GM23248 (cell line): ENCODE measurements at regions not wholly inside any gene's neighbourhood (a gene's known extent, or its start where the extent isn't known, plus 50 kb on each side); places are given as distances from the start of the nearest gene placed in this dataset.
A peak's percentile ranks its signal among the peaks of the same experiment; 100 is the strongest.

ENCODE experiments used
- DNase-seq: peaks from one replicate; pipeline ENCODE4 v3.0.0-alpha.2; 2015
- H2AFZ ChIP-seq: fragments of 200-600 bp; sonication (generic); 2 replicates; pipeline ENCODE4 v1.6.1; 2016; ENCODE audit warnings: antibody characterized with exemption
- H3F3A ChIP-seq: fragments of 200-600 bp; sonication (generic); 2 replicates; pipeline ENCODE4 v1.6.1; 2016; ENCODE audit warnings: mild to moderate bottlenecking, antibody characterized with exemption, mixed run types; ENCODE audit not compliant: insufficient read depth
- H3K27ac ChIP-seq: fragments of 200-600 bp; sonication (generic); 2 replicates; pipeline ENCODE4 v1.5.1; 2016; ENCODE audit warnings: mild to moderate bottlenecking
- H3K27me3 ChIP-seq: fragments of 200-600 bp; sonication (generic); replicated peaks from 2 replicates; pipeline ENCODE4 v1.6.1; 2016; ENCODE audit warnings: mild to moderate bottlenecking; ENCODE audit not compliant: insufficient read depth
- H3K36me3 ChIP-seq: fragments of 200-600 bp; sonication (generic); 2 replicates; pipeline ENCODE4 v1.6.1; 2016; ENCODE audit warnings: low read depth, mild to moderate bottlenecking
- H3K4me1 ChIP-seq: fragments of 200-600 bp; sonication (generic); 2 replicates; pipeline ENCODE4 v1.6.1; 2016; ENCODE audit warnings: mild to moderate bottlenecking; ENCODE audit not compliant: insufficient read depth
- H3K4me2 ChIP-seq: fragments of 200-600 bp; sonication (generic); one replicate; pipeline ENCODE4 v1.6.1; 2016; ENCODE audit warnings: mild to moderate bottlenecking; ENCODE audit not compliant: unreplicated experiment
- H3K4me3 ChIP-seq: fragments of 200-600 bp; sonication (generic); 2 replicates; pipeline ENCODE4 v1.5.1; 2016; ENCODE audit warnings: mild to moderate bottlenecking
- H3K79me2 ChIP-seq: fragments of 200-600 bp; sonication (generic); 2 replicates; pipeline ENCODE4 v1.6.1; 2016; ENCODE audit warnings: mild to moderate bottlenecking; ENCODE audit not compliant: insufficient read depth
- H3K9ac ChIP-seq: fragments of 200-600 bp; sonication (generic); 2 replicates; pipeline ENCODE4 v1.6.1; 2016; ENCODE audit warnings: mild to moderate bottlenecking
- H3K9me2 ChIP-seq: fragments of 200-600 bp; sonication (generic); 2 replicates; pipeline ENCODE4 v1.6.1; 2016; ENCODE audit warnings: mixed run types, mild to moderate bottlenecking, moderate library complexity; ENCODE audit not compliant: insufficient read depth
- H3K9me3 ChIP-seq: fragments of 200-600 bp; sonication (generic); one replicate; pipeline ENCODE4 v1.6.1; 2017; ENCODE audit warnings: low read depth
- H4K20me1 ChIP-seq: fragments of 200-600 bp; sonication (generic); 2 replicates; pipeline ENCODE4 v1.6.0; 2016; ENCODE audit not compliant: insufficient read depth
- EZH2 ChIP-seq: fragments of 200-600 bp; sonication (generic); IDR thresholded peaks from 2 replicates; pipeline ENCODE4 v1.6.1; 2018; ENCODE audit warnings: antibody characterized with exemption, mild to moderate bottlenecking; ENCODE audit not compliant: insufficient read depth, poor library complexity, severe bottlenecking
- EZH2phosphoT487 ChIP-seq: fragments of 200-600 bp; sonication (generic); IDR thresholded peaks from 2 replicates; pipeline ENCODE4 v1.6.1; 2018; ENCODE audit warnings: antibody characterized with exemption, moderate library complexity, mild to moderate bottlenecking, low read depth; ENCODE audit not compliant: insufficient read depth
- WGBS, 2 experiments: methylation state at CpG; one replicate each; pipeline ENCODE4 v1.1.6; 2015 to 2017; ENCODE audit warnings: low lambda C conversion rate in 2 of 2, low coverage in 1 of 2; ENCODE audit errors: missing lambda C conversion rate in 2 of 2; 5-methylcytosine and 5-hydroxymethylcytosine counted together
- in situ Hi-C: fragments of 300-500 bp; cut with MboI; formaldehyde crosslinking; loops from 2 replicates; pipeline ENCODE4 v1.15.0; 2020

DNA sequence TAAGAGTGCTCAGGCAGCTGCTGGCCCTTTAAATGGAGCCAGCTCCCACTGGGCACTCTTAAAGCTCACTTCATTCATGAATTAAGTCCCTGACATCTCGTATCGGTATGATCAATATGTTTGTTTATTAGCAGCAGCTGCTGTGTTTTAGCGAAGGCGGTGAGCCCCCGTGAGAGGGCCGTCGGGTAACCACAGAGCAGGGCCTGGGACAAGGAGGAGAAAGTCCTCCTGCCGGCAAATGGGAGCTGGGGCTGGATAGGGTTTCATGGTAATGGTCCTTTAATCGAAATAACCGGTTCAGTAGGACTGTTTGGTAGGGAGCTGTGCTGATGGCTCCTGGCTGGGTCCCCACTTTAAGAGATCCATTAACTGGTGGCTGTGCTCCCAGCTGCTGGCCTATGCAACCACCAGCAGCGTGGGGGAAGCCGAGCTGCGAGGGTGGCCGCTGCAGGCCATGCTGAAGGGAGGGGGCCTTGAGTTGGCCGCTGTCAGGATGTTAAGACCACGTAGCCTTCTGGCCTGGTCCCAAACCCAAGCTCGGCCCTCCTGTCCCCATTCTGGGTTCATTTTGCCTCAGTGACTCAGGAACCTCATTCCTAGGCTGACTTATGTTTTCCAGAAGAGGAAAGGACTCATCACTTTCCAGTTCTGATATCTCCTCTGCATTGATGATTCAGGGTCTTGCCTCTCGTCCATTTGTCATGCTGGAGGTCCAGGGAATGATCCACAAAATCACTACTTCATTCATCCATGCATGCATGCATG lies 67.6 kb upstream of the NTRK3 start:
- WGBS, 2 experiments = 33 to 38% methylated on average over 18 of the region's 18 CpGs
- TF ChIP-seq EZH2phosphoT487 (no peak), EZH2 (no peak)
- Histone ChIP-seq H3K27me3 (no peaks in the 10 kb centered on the region), H3K4me2 (no peak overlapping the region), H3K79me2 (no peaks in the 10 kb centered on the region), H3K27ac (peak overlapping the region; percentile 61), H3K9me3 (no peaks in the 10 kb centered on the region), H2AFZ (peak overlapping the region; percentile 38; the same call in 1 of the 2 replicates), H3F3A (no peaks in the 10 kb centered on the region), H3K4me1 (peaks cover 5% of the 10 kb centered on the region; the same call in 1 of the 2 replicates), H3K4me3 (no peak overlapping the region), H3K36me3 (no peaks in the 10 kb centered on the region), H3K9me2 (no peaks in the 10 kb centered on the region), H3K9ac (peak overlapping the region; percentile 30; the same call in 1 of the 2 replicates), H4K20me1 (no peaks in the 10 kb centered on the region)
- DNase-seq = peak; percentile 82
- in situ Hi-C loops = no loop called here

DNA sequence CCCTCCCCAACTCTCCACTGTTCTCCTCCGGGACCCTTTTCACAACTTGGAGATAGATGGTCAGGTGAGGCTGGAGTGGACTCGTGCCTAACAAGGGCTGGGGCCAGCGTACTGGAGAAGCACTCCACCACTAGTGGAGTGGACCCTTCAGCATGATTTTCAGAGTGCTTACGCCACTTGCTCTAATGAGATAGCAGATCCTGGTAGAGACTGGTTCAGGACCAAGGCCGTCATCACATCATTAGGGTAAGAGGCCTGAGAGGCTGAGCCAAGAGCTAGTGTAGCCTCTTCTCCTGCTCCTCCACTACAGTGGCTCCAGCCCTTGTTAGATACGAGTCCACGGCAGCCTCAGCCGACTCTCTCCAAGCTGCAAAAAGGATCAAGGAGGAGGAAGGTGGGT lies 66.9 kb upstream of the NTRK3 start:
- no peaks in the 10 kb centered on the region for H3K79me2 ChIP-seq
- H3K4me1 ChIP-seq = peaks cover 5% of the 10 kb centered on the region; the same call in 1 of the 2 replicates
- H3F3A ChIP-seq = no peaks in the 10 kb centered on the region
- H3K9ac ChIP-seq = no peak overlapping the region
- H3K4me2 ChIP-seq = no peak overlapping the region
- in situ Hi-C loops = no loop called here
- no peak for DNase-seq
- no peak overlapping the region for H3K4me3 ChIP-seq
- WGBS, 2 experiments = 54 to 61% methylated on average over 8 of the region's 8 CpGs
- no peaks in the 10 kb centered on the region for H4K20me1 ChIP-seq
- H3K27me3 ChIP-seq = no peaks in the 10 kb centered on the region
- no peak for TF ChIP-seq EZH2
- no peak for TF ChIP-seq EZH2phosphoT487
- H2AFZ ChIP-seq = peak overlapping the region; percentile 38; the same call in 1 of the 2 replicates
- no peaks in the 10 kb centered on the region for H3K36me3 ChIP-seq
- no peaks in the 10 kb centered on the region for H3K9me2 ChIP-seq
- H3K27ac ChIP-seq = no peak overlapping the region
- no peaks in the 10 kb centered on the region for H3K9me3 ChIP-seq

DNA sequence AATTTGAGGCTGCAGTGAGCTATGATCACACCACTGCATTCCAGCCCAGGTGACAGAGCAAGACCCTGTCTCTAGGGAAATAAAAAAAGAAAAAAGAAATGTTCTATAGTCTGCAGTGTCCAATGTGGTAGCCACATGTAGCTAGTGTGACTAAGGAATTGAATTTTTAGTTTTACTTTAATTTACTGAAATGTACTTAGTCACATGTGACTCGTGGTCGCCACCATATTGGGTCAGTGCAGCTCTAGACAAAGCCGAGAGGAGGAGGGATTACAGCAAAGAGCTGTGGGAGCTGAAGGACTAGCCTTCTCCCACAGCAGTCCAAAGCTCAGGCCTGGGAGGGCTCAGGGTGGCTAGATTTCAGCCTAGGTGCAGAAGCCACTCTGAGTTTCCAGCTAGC lies 65.9 kb upstream of the NTRK3 start:
- no peaks in the 10 kb centered on the region for H3K27me3 ChIP-seq
- no peak overlapping the region for H3K27ac ChIP-seq
- in situ Hi-C loops = no loop called here
- DNase-seq = peak; percentile 43
- H4K20me1 ChIP-seq = no peaks in the 10 kb centered on the region
- no peaks in the 10 kb centered on the region for H3F3A ChIP-seq
- TF ChIP-seq EZH2phosphoT487 (no peak), EZH2 (no peak)
- no peak overlapping the region for H2AFZ ChIP-seq
- no peak overlapping the region for H3K9ac ChIP-seq
- 26 to 27% methylated on average over 3 of the region's 3 CpGs for WGBS, 2 experiments
- peaks cover 5% of the 10 kb centered on the region; the same call in 1 of the 2 replicates for H3K4me1 ChIP-seq
- H3K4me2 ChIP-seq = no peak overlapping the region
- no peak overlapping the region for H3K4me3 ChIP-seq
- no peaks in the 10 kb centered on the region for H3K36me3 ChIP-seq
- H3K79me2 ChIP-seq = no peaks in the 10 kb centered on the region
- H3K9me2 ChIP-seq = no peaks in the 10 kb centered on the region
- H3K9me3 ChIP-seq = no peaks in the 10 kb centered on the region

DNA sequence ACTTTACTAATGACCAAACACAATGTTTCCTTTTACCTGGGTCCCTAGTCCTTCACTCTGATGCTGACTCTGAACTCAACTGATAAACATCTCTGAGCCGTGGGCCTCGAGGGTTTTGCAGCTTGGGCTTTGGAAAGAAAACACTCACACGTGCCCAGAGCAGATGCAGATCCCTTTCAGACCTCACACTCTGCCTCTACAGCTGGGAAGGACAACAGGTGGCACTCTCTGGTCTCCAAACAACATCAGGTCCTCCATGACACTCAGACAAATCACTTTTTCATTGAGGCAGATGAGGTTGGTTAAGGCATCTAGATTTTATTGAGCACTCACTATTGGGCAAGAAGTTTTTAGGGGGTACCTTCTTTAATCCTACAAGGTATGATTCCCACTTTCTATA lies 64.7 kb upstream of the NTRK3 start:
- Histone ChIP-seq H3K9me3 (no peaks in the 10 kb centered on the region), H3K9me2 (no peaks in the 10 kb centered on the region), H3K79me2 (no peaks in the 10 kb centered on the region), H2AFZ (no peak overlapping the region), H3K36me3 (no peaks in the 10 kb centered on the region), H3K4me1 (peaks cover 5% of the 10 kb centered on the region; the same call in 1 of the 2 replicates), H3F3A (no peaks in the 10 kb centered on the region), H3K4me2 (no peak overlapping the region), H3K27me3 (no peaks in the 10 kb centered on the region), H3K4me3 (no peak overlapping the region), H3K9ac (no peak overlapping the region), H4K20me1 (no peaks in the 10 kb centered on the region), H3K27ac (no peak overlapping the region)
- TF ChIP-seq EZH2 (no peak), EZH2phosphoT487 (no peak)
- WGBS, 2 experiments = 3 to 14% methylated on average over 3 of the region's 3 CpGs
- in situ Hi-C loops = no loop called here
- DNase-seq = no peak
